ENCODE measurements at regions not wholly inside any gene's neighbourhood (a gene's known extent, or its start where the extent isn't known, plus 50 kb on each side); places are given as distances from the start of the nearest gene placed in this dataset.

DNA sequence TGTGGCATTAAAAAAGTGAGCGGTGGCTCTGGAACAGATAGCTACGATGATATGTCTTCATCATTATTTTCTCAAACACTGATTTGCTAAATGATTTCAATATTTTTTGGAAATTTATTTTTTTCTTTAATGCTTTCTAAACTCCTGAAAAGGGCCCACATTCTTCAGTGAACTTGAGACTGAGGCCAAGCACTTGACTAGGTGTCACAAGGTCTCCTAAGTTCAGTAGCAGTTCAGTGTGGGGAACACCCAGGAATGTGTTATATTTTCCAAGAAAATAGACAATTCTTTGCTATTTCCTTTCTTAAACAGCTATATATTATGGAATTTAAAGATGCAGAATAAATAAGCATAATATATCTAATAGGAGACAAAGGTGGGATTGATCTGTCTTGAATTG, 850.9 kb downstream of the USP25 start:
- DNase-seq (ENCODE audit: low read depth, low spot score), result no peak

- no peak for DNase-seq (ENCODE audit: low read depth, low spot score)
Observed at GRCh38 chr21:16583556-16583955, 853.8 kb downstream of the USP25 start.

DNA sequence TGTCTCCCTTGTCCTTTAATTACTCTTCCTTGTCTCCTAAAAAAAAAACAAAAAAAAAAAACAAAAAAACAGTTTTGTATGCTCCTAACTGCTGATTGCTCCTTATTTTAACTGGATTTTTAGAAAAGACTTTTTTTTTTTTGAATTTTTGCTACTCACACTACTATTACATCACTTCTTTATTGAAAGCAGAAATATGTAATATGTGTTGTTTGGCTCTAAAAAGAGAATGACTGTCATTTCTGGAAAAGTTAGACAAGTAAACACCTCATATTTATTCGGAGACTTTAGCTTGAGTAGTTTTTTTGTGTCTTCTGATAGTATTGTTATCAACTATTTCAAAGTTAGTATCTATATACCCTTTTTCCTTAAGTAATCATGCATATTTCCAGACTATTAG, 855.0 kb downstream of the USP25 start:
- DNase-seq (ENCODE audit: low read depth, low spot score), result no peak

DNA sequence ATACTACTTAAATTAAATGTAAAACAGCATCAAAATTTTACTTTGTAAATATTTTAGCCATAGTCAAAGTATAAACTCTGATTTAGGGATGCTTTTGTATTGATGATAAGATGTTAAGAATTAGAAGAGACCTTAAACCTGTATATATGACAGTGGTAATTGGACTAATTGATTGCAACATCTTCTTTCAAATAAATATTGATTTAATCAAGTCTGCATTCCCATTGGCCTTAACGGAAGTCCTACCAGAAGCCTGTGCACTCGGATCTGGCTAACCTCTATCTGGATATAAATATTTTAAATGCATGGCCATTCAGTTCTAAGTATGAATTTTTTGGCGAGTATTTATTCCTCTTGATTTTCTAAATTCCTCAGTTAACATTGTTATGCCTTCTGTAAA, 856.1 kb downstream of the USP25 start:
- no peak for DNase-seq (ENCODE audit: low read depth, low spot score)

GRCh38 chr21:16587141-16587581, 857.4 kb downstream of the USP25 start:
- DNase-seq (ENCODE audit: low read depth, low spot score), result no peak

GRCh38 chr21:16587681-16588375, 858.0 kb downstream of the USP25 start:
- no peak for DNase-seq (ENCODE audit: low read depth, low spot score)

DNA sequence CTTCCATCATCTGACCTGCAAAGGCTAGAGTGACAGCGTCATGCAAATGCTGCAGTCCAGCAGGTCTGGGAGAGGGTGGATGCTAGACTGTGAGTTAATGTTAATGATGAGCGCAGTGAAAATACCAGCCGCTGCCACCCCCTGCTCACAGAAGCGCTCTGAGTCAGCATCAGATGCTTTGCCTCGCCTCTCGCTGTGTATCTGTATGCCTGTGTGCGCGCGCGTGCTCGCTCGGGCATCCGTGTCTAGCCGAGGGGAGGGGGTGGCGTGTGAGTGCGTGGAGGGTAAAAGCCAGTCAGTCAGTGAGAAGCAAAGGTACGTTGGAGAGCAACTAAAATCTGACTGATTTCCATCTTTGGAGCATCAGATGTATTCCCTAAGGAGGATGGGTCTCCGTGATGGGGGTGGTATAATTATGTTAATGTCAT, 858.7 kb downstream of the USP25 start:
- no peak for DNase-seq (ENCODE audit: low read depth, low spot score)

DNA sequence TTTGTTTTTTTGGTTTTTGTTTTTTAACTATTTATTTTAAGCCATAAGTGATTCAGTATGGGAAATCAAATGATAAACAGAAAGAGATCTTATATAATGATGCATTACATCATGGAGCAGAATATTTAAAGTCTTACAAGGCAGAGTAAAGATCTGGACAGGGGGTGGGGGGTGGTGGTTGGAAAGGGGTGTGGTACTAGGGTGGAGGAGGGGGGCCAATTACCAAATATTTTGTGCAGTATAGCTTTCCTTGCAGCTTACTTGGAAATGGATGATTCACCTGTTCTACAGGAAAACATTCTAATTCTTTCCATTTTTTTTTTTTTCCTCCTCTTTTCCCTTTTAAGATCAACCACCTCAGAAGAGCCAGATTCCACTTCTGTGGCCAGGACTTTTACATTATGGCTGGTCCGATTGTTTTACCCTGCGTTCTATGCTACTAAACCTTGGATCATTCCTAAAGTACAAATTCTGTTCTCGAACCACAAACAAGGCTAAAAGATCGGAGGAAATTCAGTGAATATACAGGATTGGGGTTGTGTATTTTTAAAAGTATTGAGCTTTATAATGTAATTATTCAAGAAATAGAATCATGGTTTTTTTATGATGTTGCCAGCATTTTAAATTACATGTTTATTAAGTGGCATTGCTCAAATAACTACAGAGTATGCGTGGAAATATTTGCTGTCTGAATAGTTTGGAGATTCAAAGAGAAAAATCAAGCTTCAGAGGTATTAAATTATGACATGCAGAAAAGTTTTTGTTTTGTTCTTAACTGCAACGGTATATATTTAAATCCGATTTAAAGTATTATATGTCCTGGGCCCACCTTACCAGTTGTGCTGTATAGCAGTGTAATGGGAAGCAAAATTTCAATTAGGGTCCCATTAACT, 859.5 kb downstream of the USP25 start:
- DNase-seq (ENCODE audit: low read depth, low spot score), result no peak

DNA sequence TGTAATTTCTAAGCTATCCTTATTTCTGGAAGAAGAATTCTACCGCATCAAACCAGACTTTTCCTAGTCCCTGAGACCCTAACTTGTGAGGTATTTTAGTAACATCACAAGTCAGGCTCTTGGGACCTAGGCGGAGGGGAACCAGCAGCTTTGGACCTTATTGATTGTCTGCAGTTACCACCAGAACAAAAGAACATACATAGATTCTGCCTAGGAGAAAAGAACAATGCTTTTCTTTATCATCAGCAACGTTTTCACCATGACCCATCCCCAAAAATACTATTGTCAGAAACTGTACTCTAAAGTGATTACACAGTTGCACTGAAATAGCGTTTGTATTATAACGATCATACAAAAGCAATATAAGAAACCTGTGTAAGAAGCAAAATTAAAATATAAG, 860.4 kb downstream of the USP25 start:
- DNase-seq (ENCODE audit: low read depth, low spot score), result no peak

GRCh38 chr21:16590641-16591292, 861.0 kb downstream of the USP25 start:
- no peak for DNase-seq (ENCODE audit: low read depth, low spot score)

GRCh38 chr21:16592381-16592780, 862.6 kb downstream of the USP25 start:
- DNase-seq (ENCODE audit: low read depth, low spot score), result no peak

- DNase-seq (ENCODE audit: low read depth, low spot score), result no peak
Observed at GRCh38 chr21:16594191-16594590, 864.4 kb downstream of the USP25 start.

DNA sequence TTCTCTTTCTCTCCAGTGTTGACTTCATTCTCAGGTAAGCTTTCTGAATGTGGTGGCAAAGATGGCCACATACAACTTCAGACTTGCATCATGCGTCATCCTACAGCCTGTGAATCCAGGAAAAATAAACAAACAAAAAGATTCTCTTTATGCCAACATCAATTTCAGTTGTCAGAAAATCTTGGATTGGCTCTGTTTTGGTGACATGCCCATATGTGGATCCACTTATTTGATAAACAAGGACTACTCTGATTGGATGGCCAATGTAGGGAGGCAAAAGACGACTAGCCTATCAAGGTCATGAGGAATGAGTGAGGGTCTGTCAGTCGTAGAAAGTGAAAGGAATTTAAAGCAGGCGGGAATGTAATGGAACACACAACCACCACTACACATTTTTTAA, 866.6 kb downstream of the USP25 start:
- DNase-seq (ENCODE audit: low read depth, low spot score), result no peak

DNA sequence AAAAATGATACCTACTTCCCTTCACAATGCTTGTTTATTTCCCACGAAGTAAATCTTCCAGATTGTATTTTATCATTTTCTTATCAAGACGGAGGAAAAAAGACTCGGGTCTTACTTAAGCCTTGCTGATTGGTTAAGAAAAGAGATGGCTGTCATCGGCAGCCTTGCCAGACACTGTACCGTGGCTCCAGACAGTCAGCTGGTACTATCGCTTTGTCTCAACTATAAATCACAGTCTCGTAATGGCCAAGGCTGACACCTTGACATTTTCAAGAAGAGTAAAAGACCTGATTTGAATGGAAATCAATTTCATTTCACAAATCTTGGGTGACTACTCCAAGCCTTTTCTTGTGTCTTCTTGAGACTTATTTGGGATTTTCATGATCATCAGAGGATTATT, 868.0 kb downstream of the USP25 start:
- DNase-seq (ENCODE audit: low read depth, low spot score), result no peak

- no peak for DNase-seq (ENCODE audit: low read depth, low spot score)
Observed at GRCh38 chr21:16605597-16605996, 875.8 kb downstream of the USP25 start.

DNA sequence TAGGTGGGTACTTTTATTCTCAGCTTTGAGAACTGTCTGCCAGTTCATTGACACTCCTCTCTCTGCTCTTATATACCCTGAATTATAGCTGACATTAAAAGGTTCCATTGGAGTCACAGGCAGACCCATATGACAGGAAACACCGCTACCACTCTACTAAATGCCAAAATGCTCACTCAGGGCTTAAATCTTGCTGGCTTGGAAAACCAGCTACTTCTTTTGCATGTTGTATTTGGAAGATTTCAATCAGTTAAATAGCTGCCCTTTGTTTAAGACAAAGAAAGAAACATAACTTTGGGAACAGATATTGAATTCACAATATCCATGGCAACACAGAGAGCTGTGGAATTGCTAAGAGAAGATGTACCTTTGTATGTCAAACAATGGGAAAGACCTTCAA, 876.5 kb downstream of the USP25 start:
- no peak for DNase-seq (ENCODE audit: low read depth, low spot score)

DNA sequence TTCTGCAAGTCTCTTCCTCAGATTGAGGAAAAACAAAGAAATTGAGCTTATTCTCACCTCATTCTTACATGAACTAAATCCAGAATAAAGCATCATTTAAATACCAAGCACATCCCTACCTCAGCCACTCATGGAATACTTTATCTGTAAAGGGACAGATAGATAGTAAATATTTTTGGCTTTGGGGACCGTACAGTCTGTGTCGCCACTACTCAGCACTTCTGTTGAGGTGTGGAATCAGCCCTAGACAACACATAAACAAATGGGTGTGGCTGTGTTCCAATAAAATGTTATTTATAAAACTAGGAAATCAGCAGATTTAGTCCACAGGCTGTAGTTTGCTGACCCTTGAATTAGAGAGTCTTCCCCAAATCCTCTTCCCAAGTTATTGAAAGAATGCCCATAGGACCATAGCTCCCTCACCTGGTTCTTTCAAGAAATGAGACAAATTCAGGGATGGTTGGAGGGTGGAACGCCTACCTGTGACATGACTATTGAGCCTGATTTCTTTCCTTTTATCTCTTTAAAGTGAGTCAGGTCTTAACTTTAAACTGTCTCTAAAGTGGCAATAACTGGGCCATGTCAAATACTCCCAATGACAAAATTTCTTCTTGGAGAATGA, 878.5 kb downstream of the USP25 start:
- DNase-seq (ENCODE audit: low read depth, low spot score), result no peak

DNA sequence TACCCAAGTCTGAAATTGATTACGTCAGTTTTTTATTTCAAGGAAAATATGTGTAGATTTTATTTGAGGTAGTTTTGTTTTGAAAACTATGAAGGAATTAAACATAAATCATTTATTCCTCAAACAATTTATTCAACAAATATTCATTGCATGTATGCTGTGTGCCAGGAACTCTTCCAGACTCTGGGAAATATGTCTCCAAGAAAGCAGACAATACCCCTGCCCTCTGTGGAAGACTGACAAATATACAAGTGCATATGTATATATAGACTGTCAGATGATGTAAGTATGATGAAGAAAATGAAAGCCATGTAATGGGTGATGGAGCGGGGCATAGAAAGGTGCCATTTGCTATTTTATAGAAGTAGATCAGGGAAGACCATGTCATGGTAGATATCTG, 889.5 kb downstream of the USP25 start:
- no peak for DNase-seq (ENCODE audit: low read depth, low spot score)

DNA sequence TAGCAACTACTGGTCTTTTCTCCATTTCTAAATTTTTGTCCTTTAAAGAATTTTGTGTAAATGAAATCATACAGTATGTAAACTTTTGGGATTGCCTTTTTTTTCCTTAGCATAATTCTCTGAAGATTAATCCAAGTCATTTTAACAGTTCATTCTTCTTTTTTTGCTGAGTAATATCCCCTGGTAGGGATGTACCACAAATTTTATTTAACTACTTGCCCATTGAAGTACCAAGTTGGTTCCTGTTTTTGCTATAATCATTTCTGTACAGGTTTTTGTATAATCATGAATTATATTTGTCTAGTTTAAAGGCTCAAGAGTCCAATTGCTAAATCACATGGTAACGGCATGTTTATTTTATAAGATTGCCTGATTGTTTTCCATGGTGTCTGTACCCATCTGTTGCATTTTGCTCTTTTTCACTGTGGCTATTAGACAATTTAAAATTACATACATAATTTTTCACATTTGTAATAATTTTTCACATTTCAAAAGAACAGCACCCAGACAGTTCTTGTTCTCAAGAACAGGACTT, 891.1 kb downstream of the USP25 start:
- DNase-seq (ENCODE audit: low read depth, low spot score), result no peak

GRCh38 chr21:16624479-16625118, 888.2 kb upstream of the CXADR start:
- no peak for DNase-seq (ENCODE audit: low read depth, low spot score)

DNA sequence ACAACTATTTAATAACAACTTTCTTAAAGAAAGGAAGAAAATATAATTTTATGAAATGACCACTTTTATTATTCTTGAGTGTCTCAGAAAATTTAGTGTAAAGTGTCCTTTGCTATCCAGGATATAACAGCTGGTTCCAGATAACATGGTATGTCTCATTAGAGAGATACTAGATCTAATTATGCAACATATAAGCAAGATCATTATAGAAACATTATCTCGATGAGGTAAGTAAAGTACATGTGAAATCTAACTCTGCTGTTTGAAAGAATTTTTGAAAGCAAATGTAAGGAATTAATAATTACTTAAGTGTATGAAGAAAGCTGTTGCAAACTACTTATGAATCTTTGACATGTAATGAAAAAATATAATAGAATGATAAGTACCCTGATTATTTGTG, 887.4 kb upstream of the CXADR start:
- no peak for DNase-seq (ENCODE audit: low read depth, low spot score)

Measured in smooth muscle cell of the brain vasculature (primary cell).